Activated CD4-positive, alpha-beta T cell treated with anti-CD3 and anti-CD28 coated beads, Interleukin-2, amount 10 ng/mL, durations not matched to agents 7 days and 5 days (primary cell): ENCODE measurements at regions not wholly inside any gene's neighbourhood (a gene's known extent, or its start where the extent isn't known, plus 50 kb on each side); places are given as distances from the start of the nearest gene placed in this dataset.

Experiments
- CTCF ChIA-PET: fragments of 350-600 bp; sonication (Branson Sonifier 250); formaldehyde crosslinking; loops from one replicate; lab custom pipeline; 2021; ENCODE audit warnings: antibody characterized with exemption; lab: Charles Lee
- POLR2A ChIA-PET: fragments of 350-600 bp; sonication (Branson Sonifier 250); formaldehyde crosslinking; loops from one replicate; lab custom pipeline; 2021; ENCODE audit warnings: antibody characterized with exemption; lab: Charles Lee
- DNase-seq: peaks from one replicate; pipeline ENCODE4 v3.0.0-alpha.2; 2020
- H3K27ac Mint-ChIP-seq: one replicate; pipeline ENCODE4 v1.8.0; 2021; ENCODE audit warnings: mild to moderate bottlenecking, moderate library complexity, mixed read lengths
- H3K27me3 Mint-ChIP-seq: one replicate; pipeline ENCODE4 v1.8.0; 2021; ENCODE audit warnings: mixed read lengths
- H3K36me3 Mint-ChIP-seq: one replicate; pipeline ENCODE4 v1.8.0; 2021; ENCODE audit warnings: low read depth, mixed read lengths
- H3K4me1 Mint-ChIP-seq: one replicate; pipeline ENCODE4 v1.8.0; 2021; ENCODE audit warnings: mixed read lengths
- H3K4me3 Mint-ChIP-seq: one replicate; pipeline ENCODE4 v1.8.0; 2021; ENCODE audit warnings: mild to moderate bottlenecking, moderate library complexity, mixed read lengths
- H3K9me3 Mint-ChIP-seq: one replicate; pipeline ENCODE4 v1.8.0; 2021; ENCODE audit warnings: mixed read lengths

- no peaks in the 10 kb centered on the region for H3K36me3 Mint-ChIP-seq
- no peaks in the 10 kb centered on the region for H3K4me1 Mint-ChIP-seq
- DNase-seq = no peak
- ChIA-PET CTCF (no interaction called here), POLR2A (no interaction called here)
- H3K27ac Mint-ChIP-seq = no peak overlapping the region
- H3K9me3 Mint-ChIP-seq = no peaks in the 10 kb centered on the region
- no peak overlapping the region for H3K4me3 Mint-ChIP-seq
- H3K27me3 Mint-ChIP-seq = no peaks in the 10 kb centered on the region
These were observed 92.6 kb upstream of the KDR start for GRCh38 chr4:55218041-55218440.

GRCh38 chr4:55237839-55238238, 108.2 kb upstream of the SRD5A3 start:
- Mint-ChIP-seq H3K4me3 (no peak overlapping the region), H3K9me3 (peaks cover 13% of the 10 kb centered on the region), H3K27ac (no peak overlapping the region), H3K27me3 (peaks cover 5% of the 10 kb centered on the region), H3K36me3 (no peaks in the 10 kb centered on the region), H3K4me1 (peaks cover 1% of the 10 kb centered on the region)
- ChIA-PET POLR2A (no interaction called here), CTCF (no interaction called here)
- no peak for DNase-seq

GRCh38 chr4:55238407-55238806, 107.6 kb upstream of the SRD5A3 start:
- no peak overlapping the region for H3K4me3 Mint-ChIP-seq
- H3K27ac Mint-ChIP-seq = no peak overlapping the region
- peaks cover 13% of the 10 kb centered on the region for H3K9me3 Mint-ChIP-seq
- H3K27me3 Mint-ChIP-seq = peaks cover 5% of the 10 kb centered on the region
- ChIA-PET CTCF (no interaction called here), POLR2A (no interaction called here)
- no peaks in the 10 kb centered on the region for H3K36me3 Mint-ChIP-seq
- DNase-seq = no peak
- H3K4me1 Mint-ChIP-seq = peaks cover 1% of the 10 kb centered on the region

- no peak for DNase-seq
- Mint-ChIP-seq H3K4me3 (no peak overlapping the region), H3K27ac (no peak overlapping the region), H3K9me3 (peaks cover 7% of the 10 kb centered on the region), H3K27me3 (peaks cover 5% of the 10 kb centered on the region), H3K4me1 (peaks cover 1% of the 10 kb centered on the region), H3K36me3 (no peaks in the 10 kb centered on the region)
- CTCF ChIA-PET = no interaction called here
- POLR2A ChIA-PET = no interaction called here
These were observed 104.6 kb upstream of the SRD5A3 start for GRCh38 chr4:55241461-55241860.

GRCh38 chr4:55242506-55242905, 103.5 kb upstream of the SRD5A3 start:
- Mint-ChIP-seq H3K4me1 (peaks cover 1% of the 10 kb centered on the region), H3K9me3 (peaks cover 7% of the 10 kb centered on the region), H3K36me3 (no peaks in the 10 kb centered on the region), H3K27ac (no peak overlapping the region), H3K27me3 (peaks cover 5% of the 10 kb centered on the region), H3K4me3 (no peak overlapping the region)
- no peak for DNase-seq
- CTCF ChIA-PET = no interaction called here
- POLR2A ChIA-PET = no interaction called here

GRCh38 chr4:55247521-55247920, 98.5 kb upstream of the SRD5A3 start:
- POLR2A ChIA-PET = no interaction called here
- Mint-ChIP-seq H3K4me1 (no peaks in the 10 kb centered on the region), H3K4me3 (no peak overlapping the region), H3K36me3 (no peaks in the 10 kb centered on the region), H3K27me3 (peaks cover 5% of the 10 kb centered on the region), H3K9me3 (no peaks in the 10 kb centered on the region), H3K27ac (no peak overlapping the region)
- CTCF ChIA-PET = no interaction called here
- no peak for DNase-seq

GRCh38 chr4:55248756-55249155, 97.3 kb upstream of the SRD5A3 start:
- Mint-ChIP-seq H3K27me3 (peaks cover 5% of the 10 kb centered on the region), H3K9me3 (no peaks in the 10 kb centered on the region), H3K4me1 (no peaks in the 10 kb centered on the region), H3K4me3 (no peak overlapping the region), H3K36me3 (no peaks in the 10 kb centered on the region), H3K27ac (no peak overlapping the region)
- CTCF ChIA-PET = no interaction called here
- POLR2A ChIA-PET = no interaction called here
- DNase-seq = no peak

GRCh38 chr4:55249476-55249875, 96.6 kb upstream of the SRD5A3 start:
- H3K9me3 Mint-ChIP-seq = no peaks in the 10 kb centered on the region
- H3K4me3 Mint-ChIP-seq = no peak overlapping the region
- CTCF ChIA-PET = no interaction called here
- no peaks in the 10 kb centered on the region for H3K36me3 Mint-ChIP-seq
- no peaks in the 10 kb centered on the region for H3K4me1 Mint-ChIP-seq
- H3K27me3 Mint-ChIP-seq = peaks cover 5% of the 10 kb centered on the region
- no peak for DNase-seq
- POLR2A ChIA-PET = no interaction called here
- H3K27ac Mint-ChIP-seq = no peak overlapping the region

- Mint-ChIP-seq H3K36me3 (no peaks in the 10 kb centered on the region), H3K4me3 (no peak overlapping the region), H3K27ac (no peak overlapping the region), H3K4me1 (no peaks in the 10 kb centered on the region), H3K27me3 (peaks cover 7% of the 10 kb centered on the region), H3K9me3 (no peaks in the 10 kb centered on the region)
- ChIA-PET CTCF (no interaction called here), POLR2A (no interaction called here)
- DNase-seq = no peak
These were observed 94.7 kb upstream of the SRD5A3 start for GRCh38 chr4:55251342-55251741.

- H3K4me3 Mint-ChIP-seq = no peak overlapping the region
- peaks cover 7% of the 10 kb centered on the region for H3K27me3 Mint-ChIP-seq
- H3K4me1 Mint-ChIP-seq = no peaks in the 10 kb centered on the region
- no peak overlapping the region for H3K27ac Mint-ChIP-seq
- H3K9me3 Mint-ChIP-seq = no peaks in the 10 kb centered on the region
- DNase-seq = no peak
- ChIA-PET CTCF (no interaction called here), POLR2A (no interaction called here)
- no peaks in the 10 kb centered on the region for H3K36me3 Mint-ChIP-seq
These were observed 94.1 kb upstream of the SRD5A3 start for GRCh38 chr4:55251896-55252295.

GRCh38 chr4:55253948-55254593, 92.0 kb upstream of the SRD5A3 start:
- H3K36me3 Mint-ChIP-seq = no peaks in the 10 kb centered on the region
- ChIA-PET POLR2A (no interaction called here), CTCF (no interaction called here)
- H3K27me3 Mint-ChIP-seq = peaks cover 5% of the 10 kb centered on the region
- no peaks in the 10 kb centered on the region for H3K9me3 Mint-ChIP-seq
- H3K4me1 Mint-ChIP-seq = no peaks in the 10 kb centered on the region
- no peak overlapping the region for H3K4me3 Mint-ChIP-seq
- no peak for DNase-seq
- H3K27ac Mint-ChIP-seq = no peak overlapping the region

- no peak overlapping the region for H3K4me3 Mint-ChIP-seq
- no peak for DNase-seq
- no peaks in the 10 kb centered on the region for H3K36me3 Mint-ChIP-seq
- ChIA-PET CTCF (no interaction called here), POLR2A (no interaction called here)
- H3K4me1 Mint-ChIP-seq = no peaks in the 10 kb centered on the region
- no peaks in the 10 kb centered on the region for H3K9me3 Mint-ChIP-seq
- peaks cover 4% of the 10 kb centered on the region for H3K27me3 Mint-ChIP-seq
- H3K27ac Mint-ChIP-seq = no peak overlapping the region
These were observed 90.9 kb upstream of the SRD5A3 start for GRCh38 chr4:55255179-55255578.

- Mint-ChIP-seq H3K27ac (no peak overlapping the region), H3K36me3 (no peaks in the 10 kb centered on the region), H3K4me1 (no peaks in the 10 kb centered on the region), H3K27me3 (peaks cover 4% of the 10 kb centered on the region), H3K4me3 (no peak overlapping the region), H3K9me3 (no peaks in the 10 kb centered on the region)
- ChIA-PET POLR2A (no interaction called here), CTCF (no interaction called here)
- no peak for DNase-seq
These were observed 89.3 kb upstream of the SRD5A3 start for GRCh38 chr4:55256787-55257186.

- H3K9me3 Mint-ChIP-seq = no peaks in the 10 kb centered on the region
- no peak for DNase-seq
- no peaks in the 10 kb centered on the region for H3K4me1 Mint-ChIP-seq
- H3K36me3 Mint-ChIP-seq = no peaks in the 10 kb centered on the region
- ChIA-PET CTCF (no interaction called here), POLR2A (no interaction called here)
- H3K27ac Mint-ChIP-seq = no peak overlapping the region
- no peak overlapping the region for H3K4me3 Mint-ChIP-seq
- H3K27me3 Mint-ChIP-seq = peaks cover 4% of the 10 kb centered on the region
These were observed 87.7 kb upstream of the SRD5A3 start for GRCh38 chr4:55258152-55258865.
